ENCODE measurements at regions not wholly inside any gene's neighbourhood (a gene's known extent, or its start where the extent isn't known, plus 50 kb on each side); places are given as distances from the start of the nearest gene placed in this dataset.

DNA sequence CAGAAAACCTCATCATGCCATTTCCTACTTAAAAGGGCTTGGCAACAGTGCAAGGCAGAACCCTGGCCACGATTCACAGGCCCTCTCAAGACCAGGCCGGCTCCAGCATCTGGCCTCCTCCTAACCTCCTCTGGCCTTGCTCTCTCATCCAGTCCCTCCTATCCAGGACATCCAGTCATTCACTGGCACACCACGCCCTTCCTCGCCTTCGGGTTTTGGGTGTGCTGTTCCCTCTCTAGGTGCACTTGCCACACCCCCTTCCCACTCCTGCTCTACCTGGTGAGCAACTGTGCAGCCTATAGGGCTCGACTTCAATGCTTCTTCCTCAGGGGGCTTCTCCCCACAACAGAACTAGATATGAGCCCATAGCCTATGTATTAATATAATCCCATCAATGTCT is 317.1 kb downstream of the ARRDC4 start:
- Histone ChIP-seq H3K9ac (ENCODE audit: low read length) (no peak overlapping the region), H3K27ac (ENCODE audit: low read length) (no peak overlapping the region), H3K4me1 (ENCODE audit: low read length) (no peaks in the 10 kb centered on the region), H3K4me2 (ENCODE audit: low read length) (no peak overlapping the region), H3K36me3 (replicated peaks; ENCODE audit: low read depth, low read length) (no peaks in the 10 kb centered on the region), H4K20me1 (ENCODE audit: insufficient read depth, low read length) (no peaks in the 10 kb centered on the region), H3K9me3 (ENCODE audit: insufficient read depth, low read length) (no peaks in the 10 kb centered on the region), H3K4me3 (ENCODE audit: low read length) (no peak overlapping the region), H2AFZ (ENCODE audit: low read depth, low read length) (no peak overlapping the region), H3K79me2 (ENCODE audit: low read length) (no peaks in the 10 kb centered on the region), H3K27me3 (ENCODE audit: low read depth, low read length) (no peaks in the 10 kb centered on the region)
- no peak for TF ChIP-seq EZH2phosphoT487 (IDR thresholded peaks at IDR 0.05; ENCODE audit: low read depth)
- TF ChIP-seq, protein P1, sequence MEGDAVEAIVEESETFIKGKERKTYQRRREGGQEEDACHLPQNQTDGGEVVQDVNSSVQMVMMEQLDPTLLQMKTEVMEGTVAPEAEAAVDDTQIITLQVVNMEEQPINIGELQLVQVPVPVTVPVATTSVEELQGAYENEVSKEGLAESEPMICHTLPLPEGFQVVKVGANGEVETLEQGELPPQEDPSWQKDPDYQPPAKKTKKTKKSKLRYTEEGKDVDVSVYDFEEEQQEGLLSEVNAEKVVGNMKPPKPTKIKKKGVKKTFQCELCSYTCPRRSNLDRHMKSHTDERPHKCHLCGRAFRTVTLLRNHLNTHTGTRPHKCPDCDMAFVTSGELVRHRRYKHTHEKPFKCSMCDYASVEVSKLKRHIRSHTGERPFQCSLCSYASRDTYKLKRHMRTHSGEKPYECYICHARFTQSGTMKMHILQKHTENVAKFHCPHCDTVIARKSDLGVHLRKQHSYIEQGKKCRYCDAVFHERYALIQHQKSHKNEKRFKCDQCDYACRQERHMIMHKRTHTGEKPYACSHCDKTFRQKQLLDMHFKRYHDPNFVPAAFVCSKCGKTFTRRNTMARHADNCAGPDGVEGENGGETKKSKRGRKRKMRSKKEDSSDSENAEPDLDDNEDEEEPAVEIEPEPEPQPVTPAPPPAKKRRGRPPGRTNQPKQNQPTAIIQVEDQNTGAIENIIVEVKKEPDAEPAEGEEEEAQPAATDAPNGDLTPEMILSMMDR (IDR thresholded peaks at IDR 0.05; ENCODE audit: low read depth, low read length), result no peak

DNA sequence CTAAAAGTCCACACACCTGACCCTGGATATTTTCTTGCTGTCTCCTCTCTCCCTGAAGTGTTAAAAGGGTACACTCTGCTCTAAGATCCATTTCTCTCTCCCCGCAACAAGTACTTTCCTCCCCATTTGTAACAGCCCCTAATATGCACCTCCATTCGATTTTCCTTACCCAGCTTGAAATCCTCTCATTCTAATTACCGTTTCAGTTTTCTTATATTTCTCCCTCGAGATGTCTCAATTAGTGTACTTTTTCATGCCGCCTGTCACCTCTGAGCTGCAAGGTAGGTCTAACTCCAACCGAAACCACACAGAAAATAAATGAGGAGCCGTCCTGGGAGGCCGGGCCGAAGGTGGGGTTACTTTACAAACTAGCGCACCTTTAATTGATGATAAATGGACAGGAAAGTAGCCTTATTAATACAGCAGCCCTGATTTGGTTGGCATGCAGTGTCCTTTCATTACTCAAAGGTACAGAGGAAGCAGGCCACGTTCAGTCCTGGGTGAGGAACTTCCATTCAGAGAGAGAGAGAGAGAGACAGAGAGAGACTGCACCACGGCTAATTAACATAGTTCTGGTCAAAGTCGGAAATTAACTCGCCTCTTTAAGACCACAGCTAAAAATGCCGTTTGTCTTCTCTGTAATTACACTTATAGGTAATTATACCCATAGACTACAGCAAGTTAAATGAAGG is 319.9 kb downstream of the ARRDC4 start:
- TF ChIP-seq EZH2phosphoT487 (IDR thresholded peaks at IDR 0.05; ENCODE audit: low read depth), result no peak
- TF ChIP-seq, protein P1 (IDR thresholded peaks at IDR 0.05; ENCODE audit: low read depth, low read length), result no peak
- H3K27me3 ChIP-seq (ENCODE audit: low read depth, low read length), result no peaks in the 10 kb centered on the region
- no peaks in the 10 kb centered on the region for H3K36me3 ChIP-seq (replicated peaks; ENCODE audit: low read depth, low read length)
- H3K4me3 ChIP-seq (ENCODE audit: low read length), result no peak overlapping the region
- H3K79me2 ChIP-seq (ENCODE audit: low read length), result no peaks in the 10 kb centered on the region
- H3K9me3 ChIP-seq (ENCODE audit: insufficient read depth, low read length), result no peaks in the 10 kb centered on the region
- H3K27ac ChIP-seq (ENCODE audit: low read length), result no peak overlapping the region
- no peak overlapping the region for H2AFZ ChIP-seq (ENCODE audit: low read depth, low read length)
- H3K4me1 ChIP-seq (ENCODE audit: low read length), result no peaks in the 10 kb centered on the region
- H3K9ac ChIP-seq (ENCODE audit: low read length), result no peak overlapping the region
- no peak overlapping the region for H3K4me2 ChIP-seq (ENCODE audit: low read length)
- no peaks in the 10 kb centered on the region for H4K20me1 ChIP-seq (ENCODE audit: insufficient read depth, low read length)

DNA sequence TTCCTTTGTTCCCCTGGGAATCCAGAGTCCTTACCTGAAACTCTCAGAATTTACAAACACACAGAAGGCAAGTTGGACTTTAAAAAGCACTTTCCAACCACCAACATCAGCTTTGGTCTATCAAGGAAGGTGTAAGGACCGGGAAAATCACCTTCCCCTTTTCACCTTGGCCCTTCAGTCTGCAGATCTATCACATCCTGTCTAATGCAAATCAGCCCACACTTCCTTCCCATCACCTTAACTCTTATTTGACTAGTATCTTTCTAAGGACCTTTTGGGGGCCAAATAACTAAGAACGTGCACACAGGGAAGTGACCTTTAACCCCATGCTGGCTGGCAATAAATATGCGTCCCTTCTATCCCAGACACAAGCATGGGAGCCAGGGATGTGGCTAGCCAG is 320.6 kb downstream of the ARRDC4 start:
- no peaks in the 10 kb centered on the region for H4K20me1 ChIP-seq (ENCODE audit: insufficient read depth, low read length)
- H3K4me2 ChIP-seq (ENCODE audit: low read length), result no peak overlapping the region

DNA sequence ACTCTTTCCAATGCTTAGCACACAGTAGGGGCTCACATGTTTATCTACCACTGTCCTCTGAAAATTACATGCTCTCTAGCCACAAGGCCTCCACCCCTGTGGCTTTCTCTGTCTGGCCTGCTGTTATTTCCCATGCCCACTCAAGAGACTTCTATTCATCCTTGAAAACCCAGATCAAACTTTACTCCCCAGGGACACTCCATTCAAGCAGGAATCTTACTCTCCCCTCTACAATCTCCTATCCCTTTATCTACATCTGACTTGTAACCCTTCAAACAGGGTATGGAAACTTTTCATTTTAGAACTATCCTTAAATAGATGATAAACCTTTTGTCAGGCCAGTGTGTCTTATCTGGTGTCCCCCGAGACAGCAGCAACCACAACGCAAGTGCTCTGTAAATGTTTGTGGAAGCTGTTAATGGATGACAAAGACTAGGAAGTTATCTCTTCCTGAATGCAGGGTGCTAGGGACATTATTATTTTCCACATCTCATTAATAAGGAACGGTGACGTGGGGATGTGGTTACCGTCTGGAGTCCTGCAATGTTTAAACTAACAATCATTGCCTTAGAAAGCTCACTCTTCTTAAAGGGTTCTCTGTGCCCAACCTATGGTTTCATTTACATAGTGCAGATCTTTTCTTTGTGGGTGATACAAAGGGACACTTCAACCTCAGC is 322.3 kb downstream of the ARRDC4 start:
- Histone ChIP-seq H2AFZ (ENCODE audit: low read depth, low read length) (no peak overlapping the region), H3K4me1 (ENCODE audit: low read length) (no peaks in the 10 kb centered on the region), H3K9me3 (ENCODE audit: insufficient read depth, low read length) (no peaks in the 10 kb centered on the region), H3K4me3 (ENCODE audit: low read length) (no peak overlapping the region), H3K27me3 (ENCODE audit: low read depth, low read length) (no peaks in the 10 kb centered on the region; the same call in 1 of the 2 replicates), H3K79me2 (ENCODE audit: low read length) (no peaks in the 10 kb centered on the region), H3K9ac (ENCODE audit: low read length) (no peak overlapping the region), H3K36me3 (replicated peaks; ENCODE audit: low read depth, low read length) (no peaks in the 10 kb centered on the region), H3K27ac (ENCODE audit: low read length) (no peak overlapping the region), H3K4me2 (ENCODE audit: low read length) (no peak overlapping the region), H4K20me1 (ENCODE audit: insufficient read depth, low read length) (no peaks in the 10 kb centered on the region)
- TF ChIP-seq, protein P1 (IDR thresholded peaks at IDR 0.05; ENCODE audit: low read depth, low read length), result no peak
- TF ChIP-seq EZH2phosphoT487 (IDR thresholded peaks at IDR 0.05; ENCODE audit: low read depth), result no peak

More for the DNA sequence above, 320.6 kb downstream of the ARRDC4 start:
- Histone ChIP-seq H3K36me3 (replicated peaks; ENCODE audit: low read depth, low read length) (no peaks in the 10 kb centered on the region), H2AFZ (ENCODE audit: low read depth, low read length) (no peak overlapping the region), H3K9ac (ENCODE audit: low read length) (no peak overlapping the region), H3K27ac (ENCODE audit: low read length) (no peak overlapping the region), H3K27me3 (ENCODE audit: low read depth, low read length) (no peaks in the 10 kb centered on the region), H3K79me2 (ENCODE audit: low read length) (no peaks in the 10 kb centered on the region), H3K4me3 (ENCODE audit: low read length) (no peak overlapping the region), H3K9me3 (ENCODE audit: insufficient read depth, low read length) (no peaks in the 10 kb centered on the region), H3K4me1 (ENCODE audit: low read length) (no peaks in the 10 kb centered on the region)
- no peak for TF ChIP-seq EZH2phosphoT487 (IDR thresholded peaks at IDR 0.05; ENCODE audit: low read depth)
- TF ChIP-seq, protein P1 (IDR thresholded peaks at IDR 0.05; ENCODE audit: low read depth, low read length), result no peak

Measured in OCI-LY3 (cell line).